M059J (cell line): ENCODE measurements at regions not wholly inside any gene's neighbourhood (a gene's known extent, or its start where the extent isn't known, plus 50 kb on each side); places are given as distances from the start of the nearest gene placed in this dataset.

Experiments
- DNase-seq: peaks from one replicate; pipeline ENCODE4 v3.0.0-alpha.2; 2012; ENCODE audit warnings: low read depth

DNA sequence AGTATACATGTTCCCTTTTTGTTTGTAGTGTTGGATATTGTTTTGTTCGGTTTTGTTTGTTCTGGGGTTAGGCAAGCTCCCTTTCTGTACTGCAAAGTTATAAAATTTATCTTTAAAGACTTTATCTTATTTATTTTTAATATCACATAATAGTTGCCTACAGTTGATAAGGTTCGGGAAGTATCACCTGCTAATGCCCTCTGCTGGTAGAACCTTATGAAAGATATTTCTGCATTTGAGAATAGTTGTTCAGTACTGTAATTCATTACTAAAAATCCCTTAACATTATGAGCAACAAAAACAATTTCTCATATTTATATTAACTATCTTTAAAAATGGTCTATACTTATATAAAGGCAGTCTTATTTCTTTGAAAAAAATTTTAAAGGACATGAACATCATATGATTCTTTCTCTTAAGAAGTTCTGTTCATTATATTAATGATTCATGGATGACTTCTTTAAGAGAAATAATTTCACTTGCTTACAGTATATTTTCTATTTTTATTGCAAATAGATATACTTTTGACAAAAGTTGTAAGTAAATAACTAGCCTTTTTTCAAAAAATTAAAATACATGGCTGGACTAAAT is 1126.8 kb downstream of the SI start:
- no peak for DNase-seq

DNA sequence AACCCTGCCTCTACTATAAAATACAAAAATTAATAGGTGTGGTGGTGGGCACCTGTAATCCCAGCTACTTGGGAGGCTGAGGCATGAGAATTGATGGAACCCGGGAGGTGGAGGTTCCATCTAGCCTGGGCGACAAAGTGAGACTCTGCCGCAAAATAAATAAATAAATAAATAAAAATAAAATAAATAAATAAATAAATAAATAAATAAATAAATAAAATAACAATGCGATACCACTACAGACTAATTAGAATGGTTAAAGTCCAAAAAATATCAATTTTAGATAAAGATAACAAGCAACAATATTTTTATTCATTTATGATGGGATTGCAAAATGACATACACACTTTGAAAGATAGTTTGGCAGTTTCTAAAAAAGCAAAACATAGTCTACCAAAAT is 1131.5 kb downstream of the SI start:
- DNase-seq, result no peak

DNA sequence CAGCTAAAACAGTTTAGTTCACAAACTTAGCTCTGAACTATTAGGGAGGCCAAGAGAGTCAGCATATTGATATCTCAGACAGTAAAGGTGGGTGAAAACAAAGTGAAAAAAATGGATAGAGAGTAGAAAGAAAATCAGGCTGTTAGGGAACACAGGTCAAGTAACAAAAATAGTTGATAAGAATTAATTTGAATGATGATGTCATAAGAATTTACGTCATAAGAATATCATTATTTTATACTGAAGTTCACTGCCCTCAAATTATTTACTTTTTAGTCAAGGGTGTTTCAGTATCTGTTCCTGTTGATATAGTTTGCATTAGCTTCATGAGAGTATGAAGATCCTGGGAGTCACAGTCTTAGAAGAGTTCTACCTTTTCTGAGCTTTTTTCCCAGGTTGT is 1134.6 kb downstream of the SI start:
- no peak for DNase-seq

DNA sequence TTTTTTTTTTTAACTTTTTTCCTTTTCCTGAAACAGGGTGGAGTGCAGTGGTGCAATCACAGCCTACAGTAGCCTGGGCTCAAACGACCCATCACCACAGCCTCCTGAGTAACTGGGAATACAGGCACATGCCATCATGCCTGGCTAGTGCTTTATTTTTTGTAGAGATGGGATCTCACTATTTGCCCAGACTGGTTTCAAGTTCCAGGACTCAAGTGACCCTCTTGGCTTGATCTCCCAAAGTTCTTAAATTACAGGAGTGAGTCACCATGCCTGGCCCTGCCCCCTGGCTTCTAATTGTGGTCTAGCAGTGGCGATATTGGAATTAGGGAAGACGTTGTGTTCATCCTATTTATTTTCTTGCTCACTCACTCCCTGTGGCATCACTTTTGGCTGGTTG is 1138.4 kb downstream of the SI start:
- peak; percentile 42 for DNase-seq

DNA sequence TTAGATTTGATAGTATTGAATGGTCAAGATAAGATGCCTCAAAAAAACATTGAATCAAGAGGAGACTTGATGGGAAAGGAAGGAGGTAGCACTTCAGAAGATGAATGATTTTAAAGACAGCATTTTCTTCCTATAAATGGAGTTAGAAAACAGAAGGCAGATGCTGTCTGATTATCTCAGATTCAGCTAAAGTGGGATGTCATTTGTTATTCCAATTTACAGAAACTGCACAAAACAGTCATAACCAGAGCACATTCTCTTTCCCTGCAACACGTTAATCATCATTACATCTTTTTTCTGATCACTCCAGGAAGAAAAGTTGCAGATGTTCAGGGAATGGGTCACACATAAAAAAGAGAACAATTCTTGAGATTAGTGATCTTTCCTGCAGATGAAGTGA is 1141.8 kb downstream of the SI start:
- DNase-seq, result no peak

DNA sequence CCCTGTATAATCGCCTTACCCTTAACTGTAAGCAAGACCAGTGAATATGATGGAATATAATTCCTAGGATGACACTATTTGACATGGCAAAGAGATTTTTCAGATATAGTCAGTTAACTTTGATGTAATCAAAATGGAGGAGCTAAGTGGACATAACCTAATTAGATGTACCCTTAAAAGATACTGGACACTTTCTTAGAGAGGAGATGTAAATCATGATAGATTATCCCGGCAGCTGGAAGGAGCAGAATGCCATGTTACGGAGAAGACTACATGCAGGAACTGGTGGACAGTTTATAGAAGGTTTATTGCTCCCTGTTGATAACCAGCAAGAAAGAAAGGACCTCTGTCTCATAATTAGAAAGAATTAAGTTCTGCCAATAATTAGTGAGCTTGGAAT is 1142.9 kb downstream of the SI start:
- DNase-seq, result no peak

DNA sequence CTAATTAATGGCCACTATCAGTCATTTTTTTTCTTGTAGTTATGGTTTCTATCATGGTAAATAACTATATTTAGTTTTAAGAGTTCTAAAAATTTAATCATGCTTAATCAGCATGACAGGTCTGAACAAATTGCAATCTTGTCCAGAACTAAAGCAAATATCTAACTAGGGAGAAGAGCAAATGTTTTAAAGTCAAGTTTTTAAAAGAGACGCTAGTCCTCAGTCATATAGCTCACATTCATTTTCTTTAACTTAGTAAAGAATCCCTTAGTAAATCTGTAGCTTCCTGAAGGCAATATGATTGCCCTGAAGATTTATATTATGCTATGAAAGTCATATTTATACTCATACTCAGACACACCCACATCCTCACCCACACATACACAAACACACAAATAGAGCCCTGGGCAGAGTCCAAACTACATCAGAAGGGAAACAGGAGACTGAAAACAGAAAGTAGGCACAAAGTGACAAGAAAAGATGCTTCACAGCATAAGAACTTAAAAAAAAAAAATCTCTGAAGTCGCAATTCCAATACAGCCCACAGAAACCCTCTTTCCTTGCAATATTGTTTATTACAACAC is 1149.1 kb downstream of the SI start:
- no peak for DNase-seq

DNA sequence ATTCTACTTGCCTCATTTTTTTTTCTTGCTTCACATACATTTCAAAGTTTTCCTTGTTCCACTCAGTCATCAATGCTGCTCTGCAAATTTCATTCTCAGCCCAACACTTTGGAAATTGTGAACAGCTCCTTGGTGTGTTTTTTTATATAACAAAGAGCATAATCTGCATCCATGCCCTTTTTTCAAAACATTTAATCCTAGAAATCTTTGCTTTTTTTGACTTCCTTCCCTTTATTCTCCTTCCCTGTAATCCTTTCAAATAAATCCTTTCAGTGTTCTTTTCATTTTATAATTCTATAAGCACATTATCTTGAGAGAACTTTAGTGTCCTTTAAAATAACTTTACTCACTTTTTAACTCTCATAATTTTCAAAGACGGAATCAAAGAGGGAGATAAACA is 1150.8 kb downstream of the SI start:
- DNase-seq, result no peak

DNA sequence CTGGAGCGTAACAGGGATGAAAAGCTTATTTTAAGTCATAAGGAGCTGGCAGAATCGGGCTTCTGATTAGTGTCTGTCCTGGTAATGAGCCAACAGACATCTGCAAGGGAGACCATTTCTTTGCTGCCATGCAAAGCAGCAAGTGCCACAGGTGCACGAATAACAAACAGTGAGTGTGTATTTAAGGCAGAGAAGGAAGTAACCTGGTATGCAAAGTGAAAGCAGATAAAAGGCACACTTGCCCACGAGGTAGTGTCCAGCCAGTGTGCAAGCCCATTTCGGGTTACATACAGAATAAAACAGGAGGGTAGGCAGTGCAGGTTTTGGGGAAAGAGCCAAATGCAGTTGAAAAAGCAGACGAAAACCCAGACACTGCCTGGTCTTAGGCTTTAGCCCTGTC is 1153.7 kb downstream of the SI start:
- DNase-seq, result no peak

DNA sequence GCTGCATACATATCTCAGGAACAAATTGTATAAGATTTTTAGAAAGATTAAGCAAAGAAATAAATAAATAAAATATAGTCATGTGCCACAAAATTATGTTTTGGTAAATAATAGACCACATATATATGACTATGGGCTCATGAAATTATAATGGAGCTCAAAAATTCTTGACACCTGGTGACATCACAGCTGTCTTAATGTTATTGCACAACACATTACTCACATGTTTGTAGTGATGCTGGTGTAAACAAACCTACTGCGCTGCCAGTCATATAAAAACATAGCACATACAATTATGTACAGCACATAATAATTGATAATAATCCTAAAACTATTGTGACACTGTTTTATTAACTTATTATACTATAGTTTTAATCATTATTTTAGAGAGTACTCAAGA is 1159.1 kb downstream of the SI start:
- DNase-seq, result no peak

DNA sequence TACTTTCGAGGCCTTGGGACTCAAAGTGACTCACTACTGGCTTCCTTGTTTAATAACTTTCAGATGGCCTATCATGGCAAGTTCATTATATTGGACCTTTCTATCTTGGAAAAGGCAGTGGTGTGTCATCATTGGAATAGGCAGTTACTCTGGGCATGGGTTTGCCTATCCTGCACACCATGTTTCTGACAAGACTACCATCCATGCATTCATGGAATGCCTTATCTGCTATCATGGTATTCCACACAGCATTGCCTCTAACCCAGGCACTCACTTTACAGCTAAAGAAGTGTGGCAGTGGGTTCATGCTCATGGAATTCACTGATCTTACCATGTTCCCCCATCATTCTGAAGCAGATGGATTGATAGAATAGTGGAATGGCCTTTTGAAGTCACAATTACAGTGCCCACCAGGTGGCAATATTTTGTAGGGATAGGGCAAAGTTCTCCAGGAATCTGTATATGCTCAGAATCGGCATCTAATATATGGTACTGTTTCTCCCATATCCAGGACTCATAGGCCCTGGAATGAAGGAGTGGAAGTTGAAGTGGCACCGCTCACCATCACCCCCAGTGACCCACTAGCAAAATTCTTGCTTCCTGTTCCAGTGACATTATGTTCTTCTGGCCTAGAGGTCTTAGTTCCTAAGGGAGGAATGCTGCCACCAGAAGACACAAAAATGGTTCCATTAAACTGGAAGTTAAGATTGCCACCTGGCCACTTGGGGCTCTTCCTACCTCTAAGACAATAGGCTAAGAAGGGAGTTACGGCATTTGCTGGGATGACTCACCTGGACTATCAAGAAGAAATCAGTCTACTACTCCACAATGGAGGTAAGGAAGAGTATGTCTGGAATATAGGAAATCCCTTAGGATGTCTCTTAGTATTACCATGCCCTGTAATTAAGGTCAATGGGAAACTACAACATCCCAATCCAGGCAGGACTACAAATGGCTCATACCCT is 1161.4 kb downstream of the SI start:
- DNase-seq, result peak; percentile 3

DNA sequence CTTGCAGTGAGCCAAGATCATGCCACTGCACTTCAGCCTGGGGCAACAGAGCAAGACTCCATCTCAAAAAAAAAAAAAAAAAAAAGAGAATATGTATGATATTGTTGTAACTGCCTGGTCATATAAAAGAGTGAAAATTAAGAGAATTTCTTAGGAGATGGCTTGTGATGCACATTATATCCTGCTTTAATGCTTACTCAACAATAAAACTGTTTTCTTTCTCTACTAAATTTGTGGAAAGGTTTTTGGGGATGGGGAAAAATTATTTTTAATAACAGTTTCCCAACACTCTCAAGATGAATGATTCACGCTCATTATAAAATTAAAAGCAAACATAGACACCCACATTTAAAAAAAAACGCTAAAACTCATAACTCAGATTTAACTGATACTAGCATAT is 1163.0 kb downstream of the SI start:
- no peak for DNase-seq

DNA sequence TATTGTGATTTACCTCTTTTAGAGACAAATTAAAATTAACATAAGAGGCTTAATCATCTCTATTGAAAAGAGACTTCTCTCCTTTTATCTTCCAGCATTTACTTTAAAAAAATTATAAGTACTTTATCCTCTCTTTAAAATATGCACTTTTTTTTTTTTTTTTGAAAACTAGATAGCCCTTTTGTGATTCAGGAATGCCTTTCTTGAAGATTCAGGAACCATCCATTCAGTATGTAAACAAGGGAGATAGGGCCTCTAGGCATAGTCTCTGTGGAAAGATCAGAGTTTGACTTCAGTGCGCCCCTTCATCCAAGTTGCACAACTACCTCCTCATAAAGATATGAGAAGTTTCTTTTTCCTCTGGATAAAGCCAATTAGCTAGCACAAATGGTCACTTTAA is 1163.7 kb downstream of the SI start:
- no peak for DNase-seq

DNA sequence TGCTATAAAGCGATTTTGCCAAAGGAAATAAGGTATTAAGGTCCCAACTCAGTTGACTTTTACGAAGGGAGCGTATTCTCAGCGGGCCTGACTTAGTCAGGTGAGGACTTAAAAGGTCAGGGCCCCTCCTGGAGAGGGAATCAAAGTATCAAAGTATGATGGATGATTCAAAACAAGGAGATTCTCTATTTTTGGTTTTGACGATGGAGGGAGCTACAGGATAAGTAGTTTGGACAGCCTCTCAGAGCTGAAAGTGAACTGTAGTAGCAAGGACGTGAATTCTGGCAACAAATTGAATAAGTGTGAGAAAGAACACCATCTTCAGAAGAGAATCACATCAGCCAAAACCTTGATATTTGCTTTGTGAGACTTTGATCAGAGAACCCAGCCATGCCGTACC is 1186.5 kb downstream of the SI start:
- DNase-seq, result no peak

DNA sequence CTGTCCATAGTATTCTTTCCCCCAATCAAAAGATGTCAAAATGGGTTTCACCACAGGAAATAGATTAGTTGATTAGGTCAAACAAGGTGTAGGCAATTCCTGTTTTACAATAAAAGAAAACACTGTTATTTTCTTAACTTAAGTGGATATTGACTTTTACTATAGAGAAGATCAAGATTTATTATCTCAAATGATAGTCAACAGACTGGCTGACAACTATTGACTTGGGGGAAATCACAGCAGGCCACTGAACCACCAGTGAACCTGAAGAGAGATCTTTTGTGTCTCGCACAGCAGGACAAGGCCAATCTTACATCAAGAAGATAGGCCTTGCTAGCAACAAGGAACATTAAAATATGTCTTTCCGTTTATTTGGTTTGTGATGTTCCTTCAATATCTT is 1187.6 kb downstream of the SI start:
- no peak for DNase-seq

DNA sequence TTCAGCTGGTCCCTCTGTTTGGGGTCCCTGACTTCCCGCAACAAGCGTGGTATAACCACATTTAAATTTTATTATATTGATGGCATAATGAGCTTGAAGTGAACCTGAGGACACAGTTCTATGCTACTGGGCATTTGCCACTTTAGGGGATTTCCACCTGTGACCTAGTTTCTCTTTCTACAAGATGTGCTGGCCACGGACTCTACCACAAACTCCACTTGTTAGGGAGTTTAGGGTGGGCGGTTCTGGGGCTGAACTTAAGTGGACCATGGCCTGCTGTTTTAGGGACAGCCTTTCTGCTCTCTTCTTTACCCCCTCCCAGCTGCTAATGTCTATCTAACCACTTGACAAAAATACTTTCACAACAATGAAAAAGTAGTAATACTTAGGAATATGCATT is 1199.1 kb downstream of the SI start:
- no peak for DNase-seq

DNA sequence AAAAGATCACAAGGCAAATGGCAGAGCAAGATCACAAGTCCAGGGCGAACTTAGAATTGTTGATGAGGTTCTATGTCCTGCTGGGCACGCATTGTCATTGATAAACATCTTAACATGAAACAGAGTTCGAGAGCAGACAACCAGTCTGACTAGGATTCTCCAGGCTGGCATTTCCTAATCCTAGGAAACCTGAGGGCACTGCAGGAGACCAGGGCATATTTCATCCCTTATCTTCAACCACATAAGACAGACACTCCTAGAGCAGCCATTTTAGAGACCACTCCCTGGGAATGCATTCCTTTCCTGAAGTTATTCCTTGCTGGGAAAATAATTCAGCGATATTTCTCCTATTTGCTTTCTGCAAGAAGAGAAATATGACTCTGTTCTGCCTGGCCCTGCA is 1199.9 kb downstream of the SI start:
- no peak for DNase-seq

DNA sequence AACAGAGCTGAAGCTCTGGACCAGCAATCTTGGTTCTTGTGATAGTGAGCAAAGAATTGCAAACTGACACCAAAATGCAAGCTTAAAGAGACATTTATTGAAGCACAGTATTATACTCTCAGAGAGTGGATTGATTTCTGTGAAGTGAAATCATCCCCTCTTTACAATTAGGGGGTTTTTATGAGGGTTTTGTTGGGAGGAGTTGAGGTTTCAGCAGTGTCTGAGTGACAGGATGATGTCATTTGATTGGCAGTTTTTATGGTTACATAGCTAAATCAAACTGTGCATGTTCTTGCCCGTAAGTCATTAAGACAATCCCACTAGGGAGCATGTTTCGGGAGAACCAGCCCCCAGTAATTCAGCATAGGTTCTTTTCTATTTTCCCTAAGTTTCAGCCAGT is 1200.5 kb downstream of the SI start:
- DNase-seq, result no peak

DNA sequence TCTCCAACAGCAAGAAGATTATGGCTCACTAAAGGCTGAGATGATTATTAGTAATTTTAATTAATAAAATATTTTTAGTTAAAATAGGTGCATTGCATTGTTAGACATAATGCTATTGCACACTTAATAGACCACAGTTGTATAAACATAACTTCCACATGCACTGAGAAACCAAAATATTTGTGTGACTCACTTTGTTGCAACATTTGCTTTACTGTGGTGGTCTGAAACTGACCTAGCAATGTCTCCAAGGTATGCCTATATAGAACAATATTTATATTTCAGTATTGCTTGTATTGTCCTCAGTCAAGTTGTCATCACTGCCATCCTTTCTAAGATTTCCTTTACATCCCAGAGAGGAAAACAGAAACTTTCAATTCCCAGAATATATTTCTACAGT is 1215.2 kb downstream of the SI start:
- DNase-seq, result no peak

DNA sequence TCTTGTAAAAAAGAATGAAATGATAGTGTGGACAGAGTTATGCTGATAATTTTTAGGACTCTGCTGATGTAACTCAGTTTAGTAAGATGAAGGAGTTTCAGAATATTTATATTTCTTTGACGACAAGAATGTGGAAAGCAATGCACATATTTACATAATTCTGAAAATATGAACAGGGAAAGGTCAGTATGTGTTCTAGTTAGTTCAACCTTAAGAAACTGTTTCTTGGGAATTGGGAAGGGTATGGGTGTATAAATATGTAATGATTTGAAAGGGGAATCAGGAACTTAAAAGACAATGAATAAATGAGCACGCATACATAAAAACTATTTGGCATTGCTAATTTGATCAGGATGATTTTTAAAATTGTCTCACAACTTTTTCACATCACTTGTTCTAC is 1226.1 kb downstream of the SI start:
- DNase-seq, result no peak

DNA sequence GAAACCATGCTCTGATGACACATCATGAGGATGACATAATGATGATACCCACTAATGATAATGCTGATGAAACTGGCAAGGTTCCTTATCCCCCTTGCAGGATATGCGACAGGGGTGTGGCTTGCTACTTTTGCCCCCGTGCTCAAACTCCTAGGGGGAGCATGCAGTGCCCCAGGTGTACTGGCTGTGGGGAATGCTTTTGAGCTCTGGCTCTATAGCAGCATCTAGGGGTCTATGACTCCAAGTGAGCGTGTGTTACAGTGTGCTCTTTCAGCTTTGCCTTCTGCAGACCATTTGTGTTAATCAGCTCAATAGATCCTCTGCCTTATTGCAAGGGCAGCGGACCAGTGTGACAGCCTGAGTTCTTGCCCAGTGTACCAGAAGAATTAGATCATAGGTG is 1239.5 kb downstream of the SI start:
- no peak for DNase-seq

DNA sequence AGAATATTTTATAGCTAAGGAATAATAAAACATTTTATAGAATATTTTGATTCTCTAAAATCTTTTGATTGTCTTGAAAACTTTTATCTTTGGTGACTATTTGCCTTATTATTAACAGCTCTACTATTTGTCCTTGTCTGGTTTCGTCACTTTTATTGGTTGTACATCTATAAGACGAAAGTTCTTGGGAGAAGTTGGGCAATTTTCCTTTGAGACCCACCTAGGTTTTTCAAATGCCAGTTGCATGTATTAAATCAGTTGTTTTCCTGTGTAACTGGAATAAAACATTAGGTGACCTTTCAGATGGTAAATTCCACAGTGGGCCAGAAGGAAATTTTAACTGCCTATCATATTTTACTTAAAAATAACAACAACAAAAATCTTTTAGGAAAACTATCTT is 1245.7 kb downstream of the SI start:
- no peak for DNase-seq

DNA sequence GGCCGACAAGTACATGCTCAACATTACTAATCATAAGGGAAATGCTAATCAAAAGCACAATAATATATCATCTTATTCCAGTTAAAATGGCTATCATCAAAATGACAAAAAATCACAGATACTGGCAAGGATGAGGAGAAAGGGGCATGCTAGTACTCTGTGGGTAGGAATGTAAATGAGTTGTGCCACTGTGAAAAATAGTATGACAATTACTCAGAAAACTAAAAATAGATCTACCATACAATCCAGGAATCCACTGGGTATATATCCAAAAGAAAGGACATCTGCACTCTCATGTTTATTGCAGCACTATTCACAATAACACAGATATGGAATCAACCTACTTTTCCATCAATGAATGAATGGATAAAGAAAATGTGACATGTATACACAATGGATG is 1256.5 kb downstream of the SI start:
- no peak for DNase-seq
